ENCODE measurements at regions not wholly inside any gene's neighbourhood (a gene's known extent, or its start where the extent isn't known, plus 50 kb on each side); places are given as distances from the start of the nearest gene placed in this dataset.

- in situ Hi-C loops (cut with MboI): no loop called here
- FAIRE-seq: no peak
- WGBS (ENCODE audit: insufficient coverage, low coverage, missing lambda C conversion rate): 0% methylated on average over 4 of the region's 4 CpGs
- intact Hi-C loops (cut with micrococcal nuclease): no loop called here
- CTCF ChIA-PET (ENCODE audit: low intra/inter-chr PET ratio): no interaction called here
- Histone ChIP-seq H4K20me1 (replicated peaks; ENCODE audit: control insufficient read depth, insufficient read depth, low read length) (no peaks in the 10 kb centered on the region), H3K27ac (ENCODE audit: extremely low read depth, low read depth, low read length) (no peak overlapping the region), H3K4me3 (no peak overlapping the region), H3K4me1 (replicated peaks in 1 of 2; ENCODE audit: control insufficient read depth in 2 of 2, insufficient read depth in 2 of 2, low read length in 2 of 2) (no peaks in the 10 kb centered on the region), H3K9ac (ENCODE audit: insufficient read depth in 1 of 2, low read depth in 2 of 2, low read length in 2 of 2) (no peak overlapping the region), H3K79me2 (ENCODE audit: control insufficient read depth, insufficient read depth, low read length) (no peaks in the 10 kb centered on the region), H3K9me3 (replicated peaks; ENCODE audit: control insufficient read depth, insufficient read depth, low read depth, low read length) (no peaks in the 10 kb centered on the region), H2AFZ (ENCODE audit: low read depth, low read length) (no peak overlapping the region), H3K27me3 (ENCODE audit: control insufficient read depth in 2 of 2, insufficient read depth in 2 of 2, low read length in 2 of 2) (peaks cover 0 to 13% of the 10 kb centered on the region in 2 experiments; a peak in 4 of 5 replicates), H3K4me2 (ENCODE audit: insufficient read depth, low read length) (no peak overlapping the region), H3K36me3 (ENCODE audit: control insufficient read depth, insufficient read depth, low read length) (no peaks in the 10 kb centered on the region), H3K9me1 (ENCODE audit: control insufficient read depth, insufficient read depth, low read length) (no peaks in the 10 kb centered on the region)
- ATAC-seq: no peak
- POLR2A ChIA-PET: no interaction called here
- DNase-seq (ENCODE audit: extremely low read depth in 1 of 4, low spot score in 3 of 4): no peak
- BruUV-seq (replicated peaks): no TSS peak
- TF ChIP-seq ZNF407 (IDR thresholded peaks at IDR 0.05; ENCODE audit: low read depth): no peak
- TF ChIP-seq FOXK2 (conservative IDR thresholded peaks at IDR 0.05 in 1 of 2, IDR thresholded peaks at IDR 0.05 in 1 of 2; ENCODE audit: low read depth in 2 of 2): no peak
- no peak for TF ChIP-seq ELF1 (tag; IDR thresholded peaks at IDR 0.05)
- TF ChIP-seq THRAP3 (IDR thresholded peaks at IDR 0.05; ENCODE audit: borderline replicate concordance): no peak
- no peak for TF ChIP-seq ZNF79 (CRISPR knock-in tag; IDR thresholded peaks at IDR 0.05; ENCODE audit: low read depth)
- TF ChIP-seq TAL1 (IDR thresholded peaks at IDR 0.05): no peak
- TF ChIP-seq ZNF232 (CRISPR knock-in tag; IDR thresholded peaks at IDR 0.05): no peak
- no peak for TF ChIP-seq HEY1 (CRISPR knock-in tag; IDR thresholded peaks at IDR 0.05; ENCODE audit: borderline replicate concordance)
- no peak for TF ChIP-seq ZFP91 (CRISPR knock-in tag; IDR thresholded peaks at IDR 0.05)
- TF ChIP-seq ZNF41 (CRISPR knock-in tag; conservative IDR thresholded peaks at IDR 0.05): no peak
- TF ChIP-seq MAFF (IDR thresholded peaks at IDR 0.05; ENCODE audit: low read length): no peak
- no peak for TF ChIP-seq TOE1 (IDR thresholded peaks at IDR 0.05; ENCODE audit: borderline replicate concordance)
- TF ChIP-seq TOE1 (CRISPR knock-in tag; IDR thresholded peaks at IDR 0.05; ENCODE audit: borderline replicate concordance, low read depth): no peak
- no peak for TF ChIP-seq KLF6 (CRISPR knock-in tag; IDR thresholded peaks at IDR 0.05; ENCODE audit: borderline replicate concordance)
- TF ChIP-seq ZSCAN32 (CRISPR knock-in tag; IDR thresholded peaks at IDR 0.05): no peak
Observed at GRCh38 chr10:128419466-128420019, 293.3 kb upstream of the MKI67 start.

Measured in K562 (cell line).